Endodermal cell (in vitro differentiated cells): ENCODE measurements at regions not wholly inside any gene's neighbourhood (a gene's known extent, or its start where the extent isn't known, plus 50 kb on each side); places are given as distances from the start of the nearest gene placed in this dataset.

Experiments
- DNase-seq: peaks from one replicate; pipeline ENCODE4 v3.0.0-alpha.2; 2017
- H3K27ac ChIP-seq: 2 replicates; pipeline ENCODE4 v1.5.1; 2013; ENCODE audit warnings: mild to moderate bottlenecking, low read depth, low read length, moderate library complexity
- H3K27me3 ChIP-seq: 2 replicates; pipeline ENCODE4 v1.6.1; 2013; ENCODE audit warnings: mild to moderate bottlenecking, low read length, moderate library complexity; ENCODE audit not compliant: insufficient read depth, control insufficient read depth, poor library complexity, severe bottlenecking
- H3K36me3 ChIP-seq: 2 replicates; pipeline ENCODE4 v1.7.0; 2013; ENCODE audit warnings: mild to moderate bottlenecking, low read length, moderate library complexity; ENCODE audit not compliant: control insufficient read depth, insufficient read depth
- H3K4me1 ChIP-seq: one replicate; pipeline ENCODE4 v1.7.0; 2013; ENCODE audit warnings: low read length; ENCODE audit not compliant: control insufficient read depth, insufficient read depth
- H3K4me3 ChIP-seq: 2 replicates; pipeline ENCODE4 v1.5.1; 2013; ENCODE audit warnings: mild to moderate bottlenecking, low read length, moderate library complexity
- H3K9ac ChIP-seq: 2 replicates; pipeline ENCODE4 v1.6.1; 2013; ENCODE audit warnings: mild to moderate bottlenecking, low read length, moderate library complexity; ENCODE audit not compliant: poor library complexity, severe bottlenecking; ENCODE audit errors: extremely low read depth
- H3K9me3 ChIP-seq: 2 replicates; pipeline ENCODE4 v1.6.1; 2013; ENCODE audit warnings: mild to moderate bottlenecking, low read length, moderate library complexity; ENCODE audit not compliant: control insufficient read depth
- H3K27ac Mint-ChIP-seq: 2 replicates; pipeline ENCODE4 v1.8.0; 2020; ENCODE audit warnings: mixed read lengths
- H3K27me3 Mint-ChIP-seq: 2 replicates; pipeline ENCODE4 v1.8.0; 2021; ENCODE audit warnings: mild to moderate bottlenecking, mixed read lengths; ENCODE audit not compliant: insufficient read depth
- H3K36me3 Mint-ChIP-seq: 2 replicates; pipeline ENCODE4 v1.8.0; 2020; ENCODE audit warnings: low read depth, mixed read lengths
- H3K4me1 Mint-ChIP-seq: 2 replicates; pipeline ENCODE4 v1.8.0; 2020; ENCODE audit warnings: mixed read lengths
- H3K4me3 Mint-ChIP-seq: 2 replicates; pipeline ENCODE4 v1.8.0; 2020; ENCODE audit warnings: mild to moderate bottlenecking, moderate library complexity, mixed read lengths
- H3K9me3 Mint-ChIP-seq: 2 replicates; pipeline ENCODE4 v1.8.0; 2020; ENCODE audit warnings: mild to moderate bottlenecking, mixed read lengths
- CTCF ChIP-seq: fragments of 200-600 bp; sonication (generic); conservative IDR thresholded peaks from 2 replicates; pipeline ENCODE4 v1.5.0; 2021; ENCODE audit warnings: antibody characterized with exemption, mild to moderate bottlenecking
- WGBS, 2 experiments: methylation state at CpG; one replicate each; pipeline versions ENCODE4 v1.1.5 to v1.1.7; 2013; ENCODE audit warnings: missing lambda C conversion rate in 2 of 2, mixed read lengths in 1 of 2; ENCODE audit not compliant: insufficient coverage in 1 of 2, insufficient read length in 1 of 2; 5-methylcytosine and 5-hydroxymethylcytosine counted together

- TF ChIP-seq CTCF = no peak
- Histone ChIP-seq H3K27me3 (no peaks in the 10 kb centered on the region), H3K27ac (no peak overlapping the region), H3K4me1 (no peaks in the 10 kb centered on the region), H3K4me3 (no peak overlapping the region), H3K9ac (no peak overlapping the region), H3K9me3 (peaks cover 11% of the 10 kb centered on the region), H3K36me3 (no peaks in the 10 kb centered on the region)
- H3K9me3 Mint-ChIP-seq = peaks cover 17% of the 10 kb centered on the region
- DNase-seq = no peak
- peaks cover 38% of the 10 kb centered on the region for H3K27me3 Mint-ChIP-seq
- no peaks in the 10 kb centered on the region for H3K36me3 Mint-ChIP-seq
- H3K4me3 Mint-ChIP-seq = no peak overlapping the region
- WGBS, 2 experiments = 86 to 92% methylated on average over 8 to 9 of the region's 9 CpGs
- H3K4me1 Mint-ChIP-seq = peaks cover 16% of the 10 kb centered on the region
- no peak overlapping the region for H3K27ac Mint-ChIP-seq
Observed at GRCh38 chr15:98444138-98444537, 204.2 kb upstream of the IGF1R start.

- Histone ChIP-seq H3K36me3 (no peaks in the 10 kb centered on the region), H3K4me3 (no peak overlapping the region), H3K9me3 (peaks cover 11% of the 10 kb centered on the region), H3K4me1 (no peaks in the 10 kb centered on the region), H3K27ac (no peak overlapping the region), H3K9ac (no peak overlapping the region), H3K27me3 (no peaks in the 10 kb centered on the region)
- H3K36me3 Mint-ChIP-seq = no peaks in the 10 kb centered on the region
- no peak overlapping the region for H3K4me3 Mint-ChIP-seq
- peaks cover 49% of the 10 kb centered on the region for H3K27me3 Mint-ChIP-seq
- peaks cover 17% of the 10 kb centered on the region for H3K9me3 Mint-ChIP-seq
- 96% methylated on average over 8 to 11 of the region's 11 CpGs for WGBS, 2 experiments
- DNase-seq = no peak
- TF ChIP-seq CTCF = no peak
- H3K27ac Mint-ChIP-seq = no peak overlapping the region
- peaks cover 16% of the 10 kb centered on the region for H3K4me1 Mint-ChIP-seq
Observed at GRCh38 chr15:98445315-98445714, 203.0 kb upstream of the IGF1R start.

GRCh38 chr15:98446083-98446482, 202.3 kb upstream of the IGF1R start:
- 91 to 98% methylated on average over 8 of the region's 8 CpGs for WGBS, 2 experiments
- peaks cover 52% of the 10 kb centered on the region for H3K27me3 Mint-ChIP-seq
- Histone ChIP-seq H3K36me3 (no peaks in the 10 kb centered on the region), H3K9ac (no peak overlapping the region), H3K4me1 (no peaks in the 10 kb centered on the region), H3K27ac (no peak overlapping the region), H3K27me3 (peaks cover 5% of the 10 kb centered on the region), H3K9me3 (peaks cover 11% of the 10 kb centered on the region), H3K4me3 (no peak overlapping the region)
- H3K4me1 Mint-ChIP-seq = peaks cover 16% of the 10 kb centered on the region
- H3K36me3 Mint-ChIP-seq = no peaks in the 10 kb centered on the region
- H3K4me3 Mint-ChIP-seq = no peak overlapping the region
- no peak overlapping the region for H3K27ac Mint-ChIP-seq
- peaks cover 17% of the 10 kb centered on the region for H3K9me3 Mint-ChIP-seq
- TF ChIP-seq CTCF = no peak
- DNase-seq = no peak
